ENCODE measurements at regions not wholly inside any gene's neighbourhood (a gene's known extent, or its start where the extent isn't known, plus 50 kb on each side); places are given as distances from the start of the nearest gene placed in this dataset.

DNA sequence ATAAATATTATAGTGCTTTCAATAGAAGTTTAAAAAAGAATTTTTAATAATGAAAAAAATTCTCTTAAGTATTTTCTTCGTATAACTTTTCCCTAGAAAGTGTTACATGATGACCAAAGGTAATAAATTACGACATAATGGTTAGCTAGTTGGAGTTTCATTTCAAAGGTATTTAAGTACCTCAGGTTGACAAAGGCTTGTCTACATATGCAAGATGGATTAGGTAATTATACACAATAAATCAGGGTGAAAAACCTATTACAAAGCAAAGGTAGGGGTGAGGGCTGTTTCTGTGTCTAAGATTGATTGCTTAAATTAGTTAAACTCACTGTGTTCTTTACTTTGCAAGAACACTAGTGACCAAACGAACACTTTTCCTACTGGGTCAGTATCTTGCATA, 508.5 kb upstream of the FAT1 start:
- no peak for TF ChIP-seq CTCF (IDR thresholded peaks at IDR 0.05)
- no peak for TF ChIP-seq POLR2A (IDR thresholded peaks at IDR 0.05)
